Cerebellar cortex (tissue), 1 donor: ENCODE measurements at regions not wholly inside any gene's neighbourhood (a gene's known extent, or its start where the extent isn't known, plus 50 kb on each side); places are given as distances from the start of the nearest gene placed in this dataset.
"Not testable (repeated sequence)": the region's sequence is repeated elsewhere in the genome, so short reads cannot be mapped to it uniquely, and the experiment has no call there.

Source experiments
- DNase-seq: peaks from one replicate; pipeline ENCODE4 v3.0.0-alpha.2; 2015; ENCODE audit warnings: low spot score

GRCh38 chr10:56466005-56466404, 104.9 kb upstream of the ZWINT start:
- no peak for DNase-seq

GRCh38 chr10:56449770-56450169, 88.7 kb upstream of the ZWINT start:
- DNase-seq, result no peak

- DNase-seq, result not testable (repeated sequence)
Measured at GRCh38 chr10:56447613-56448012, 86.6 kb upstream of the ZWINT start.

GRCh38 chr10:56441337-56441736, 80.3 kb upstream of the ZWINT start:
- DNase-seq, result not testable (repeated sequence)
